Epithelial cell of esophagus (primary cell): ENCODE measurements at regions not wholly inside any gene's neighbourhood (a gene's known extent, or its start where the extent isn't known, plus 50 kb on each side); places are given as distances from the start of the nearest gene placed in this dataset.

Source experiments
- DNase-seq: peaks from one replicate; pipeline ENCODE4 v3.0.0; 2010; ENCODE audit warnings: low read depth
- H3K4me3 ChIP-seq: 2 replicates; pipeline ENCODE4 v1.5.1; 2011; ENCODE audit warnings: mild to moderate bottlenecking, low read length, control low read depth
- TF ChIP-seq, protein P1 (sequence below): IDR thresholded peaks from 2 replicates; pipeline ENCODE4 v1.5.1; 2011; ENCODE audit warnings: low read depth, mild to moderate bottlenecking, low read length, control low read depth, inconsistent platforms; ENCODE audit not compliant: insufficient read depth; ENCODE audit errors: missing control alignments

DNA sequence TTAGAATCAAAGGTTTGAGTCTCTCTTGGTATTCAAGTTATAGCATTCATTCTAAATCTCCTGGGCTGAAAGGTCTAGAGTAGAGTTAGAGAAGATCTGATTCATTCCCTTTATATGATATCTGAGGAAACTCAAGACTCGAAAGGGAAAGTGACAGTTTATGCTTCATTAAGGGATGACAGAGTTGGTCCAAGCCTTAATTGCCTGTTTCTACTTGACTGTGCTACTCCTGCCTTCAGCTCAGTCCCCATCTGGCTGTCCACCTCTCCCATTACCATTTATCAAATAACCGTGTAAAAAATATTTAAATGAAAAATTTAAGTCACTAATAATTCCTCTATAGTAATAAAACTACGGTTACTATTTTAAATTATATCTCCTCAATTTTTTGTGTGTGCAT lies 537.1 kb upstream of the MEX3C start:
- no peak for DNase-seq
- TF ChIP-seq, protein P1, sequence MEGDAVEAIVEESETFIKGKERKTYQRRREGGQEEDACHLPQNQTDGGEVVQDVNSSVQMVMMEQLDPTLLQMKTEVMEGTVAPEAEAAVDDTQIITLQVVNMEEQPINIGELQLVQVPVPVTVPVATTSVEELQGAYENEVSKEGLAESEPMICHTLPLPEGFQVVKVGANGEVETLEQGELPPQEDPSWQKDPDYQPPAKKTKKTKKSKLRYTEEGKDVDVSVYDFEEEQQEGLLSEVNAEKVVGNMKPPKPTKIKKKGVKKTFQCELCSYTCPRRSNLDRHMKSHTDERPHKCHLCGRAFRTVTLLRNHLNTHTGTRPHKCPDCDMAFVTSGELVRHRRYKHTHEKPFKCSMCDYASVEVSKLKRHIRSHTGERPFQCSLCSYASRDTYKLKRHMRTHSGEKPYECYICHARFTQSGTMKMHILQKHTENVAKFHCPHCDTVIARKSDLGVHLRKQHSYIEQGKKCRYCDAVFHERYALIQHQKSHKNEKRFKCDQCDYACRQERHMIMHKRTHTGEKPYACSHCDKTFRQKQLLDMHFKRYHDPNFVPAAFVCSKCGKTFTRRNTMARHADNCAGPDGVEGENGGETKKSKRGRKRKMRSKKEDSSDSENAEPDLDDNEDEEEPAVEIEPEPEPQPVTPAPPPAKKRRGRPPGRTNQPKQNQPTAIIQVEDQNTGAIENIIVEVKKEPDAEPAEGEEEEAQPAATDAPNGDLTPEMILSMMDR = no peak
- H3K4me3 ChIP-seq = no peak overlapping the region

DNA sequence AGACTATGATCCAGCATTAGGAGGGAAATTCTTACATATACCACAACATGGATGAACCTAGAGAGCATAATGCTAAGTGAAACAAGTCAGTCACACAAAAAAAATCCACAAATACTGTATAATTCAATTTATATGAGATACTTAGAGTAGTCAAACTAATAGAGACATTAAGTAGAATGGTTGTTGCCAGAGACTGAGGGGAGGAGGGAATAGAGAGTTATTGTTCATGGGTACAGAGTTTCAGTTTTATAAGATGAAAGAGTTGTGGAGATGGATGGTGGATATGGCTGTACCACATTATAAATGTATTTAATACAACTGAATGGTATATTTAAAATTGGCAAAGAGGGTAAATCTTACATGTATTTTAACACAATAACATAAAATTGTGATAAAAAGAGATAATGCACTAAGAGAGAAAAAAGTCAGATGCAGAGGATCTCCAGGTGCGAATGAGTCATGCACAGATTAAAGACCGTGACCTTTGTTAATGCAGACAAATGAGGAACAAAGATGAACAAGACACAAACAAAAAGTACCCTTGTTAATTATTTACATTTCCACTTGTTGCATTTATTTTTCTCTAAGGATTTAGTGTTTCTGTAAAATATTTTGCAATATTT lies 541.7 kb upstream of the MEX3C start:
- TF ChIP-seq, protein P1 = no peak
- no peak for DNase-seq
- H3K4me3 ChIP-seq = no peak overlapping the region

DNA sequence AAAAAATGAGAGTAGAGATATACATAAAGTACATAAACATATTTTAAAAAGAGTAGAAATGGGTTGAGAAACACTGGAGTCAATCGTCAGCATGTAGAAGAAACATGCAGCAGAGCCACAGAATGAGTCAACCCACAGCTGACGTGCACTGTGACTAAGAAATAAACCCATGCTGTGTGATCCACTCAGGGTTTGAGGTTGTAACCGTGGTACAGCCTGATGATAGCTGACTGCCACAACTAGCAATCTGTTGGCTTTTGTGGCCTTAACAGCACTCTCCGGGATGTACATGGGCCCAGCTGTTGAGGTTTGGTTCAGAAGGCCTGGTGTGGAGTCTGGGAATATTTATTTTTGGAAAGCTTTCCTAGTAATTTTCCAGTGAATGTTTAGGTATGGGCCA lies 554.4 kb upstream of the MEX3C start:
- peak; percentile 2 for DNase-seq
- no peak overlapping the region for H3K4me3 ChIP-seq
- TF ChIP-seq, protein P1 = no peak

DNA sequence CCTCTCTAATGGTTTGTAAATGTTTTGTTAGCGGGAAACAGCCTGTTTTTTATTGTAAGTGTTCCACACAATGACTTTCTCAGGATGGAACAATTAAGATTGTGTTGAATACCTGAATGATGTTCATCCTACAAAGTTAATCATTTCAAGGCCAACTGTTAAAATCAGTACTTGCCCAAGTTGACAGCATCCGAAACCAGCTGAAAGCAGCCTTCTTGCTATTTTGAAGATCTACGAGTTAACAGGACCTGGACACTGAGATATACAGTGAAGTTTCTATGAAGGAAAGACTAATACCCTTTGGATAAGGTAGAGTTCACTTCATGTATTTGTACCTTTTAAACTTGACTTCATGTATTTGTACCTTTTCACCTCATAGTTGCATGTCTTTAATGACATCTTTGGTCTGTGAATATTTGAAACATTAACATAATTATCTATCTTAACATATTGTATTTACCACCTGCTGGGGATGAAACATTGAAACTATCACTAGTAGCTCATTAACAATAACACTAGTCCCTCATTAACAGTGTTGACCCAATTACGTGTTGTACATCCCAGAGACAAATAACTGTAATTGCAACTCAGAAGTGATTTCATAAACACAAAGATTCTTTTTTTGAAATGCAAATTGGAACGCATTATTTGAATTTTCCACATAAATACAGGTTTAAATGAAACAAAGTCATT lies 556.0 kb upstream of the MEX3C start:
- H3K4me3 ChIP-seq = no peak overlapping the region
- TF ChIP-seq, protein P1 = no peak
- DNase-seq = no peak

DNA sequence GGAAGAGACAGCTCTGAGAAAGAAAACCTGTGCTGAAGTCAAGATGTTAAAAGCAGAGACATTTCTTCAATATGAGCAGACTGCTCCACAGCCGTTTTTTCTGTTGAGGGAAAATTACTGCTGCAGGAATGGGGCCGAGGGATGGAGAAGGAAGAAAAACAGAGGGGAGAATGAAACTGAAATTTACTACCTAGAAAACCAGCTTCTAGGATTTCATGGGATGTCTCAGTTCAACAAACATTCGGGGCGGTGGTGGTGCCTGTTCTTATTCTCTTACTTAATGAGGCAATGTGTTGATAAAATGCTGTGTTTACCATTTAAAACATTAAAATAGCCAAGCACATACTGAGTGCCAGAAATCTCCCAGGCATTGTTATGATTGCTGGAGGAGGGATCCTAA lies 557.1 kb upstream of the MEX3C start:
- no peak for DNase-seq
- TF ChIP-seq, protein P1 = no peak
- no peak overlapping the region for H3K4me3 ChIP-seq

DNA sequence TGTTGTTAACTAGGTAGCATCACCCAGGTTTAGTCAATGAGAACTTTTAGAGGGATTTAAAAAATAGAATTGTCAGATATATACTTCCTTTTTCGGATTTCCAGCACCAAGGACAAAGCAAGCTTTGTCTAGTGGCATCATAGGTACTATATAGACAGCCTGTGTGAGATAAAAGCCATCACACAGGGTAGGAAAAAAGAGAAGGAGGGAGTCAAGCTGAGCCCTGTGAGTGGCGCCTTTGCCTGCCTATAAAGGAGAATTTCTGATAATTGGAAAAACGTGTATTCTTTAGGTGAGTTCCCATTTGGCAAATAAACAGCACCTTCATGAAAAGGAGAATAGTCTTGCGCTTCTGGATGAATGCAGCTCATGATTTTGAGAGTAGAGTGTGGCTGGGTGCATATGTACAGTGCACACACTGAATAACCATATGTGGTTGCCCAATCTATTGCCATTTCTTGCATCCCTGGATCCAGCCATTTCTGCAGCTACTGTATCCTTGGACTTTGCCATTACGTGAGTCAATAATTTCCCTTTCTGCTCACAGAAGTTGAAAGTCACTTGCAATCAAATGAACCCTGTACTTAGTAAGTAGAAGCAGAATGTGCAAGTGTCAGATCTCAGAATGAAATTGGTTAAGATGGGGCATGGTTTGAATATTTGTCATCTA lies 559.9 kb upstream of the MEX3C start:
- TF ChIP-seq, protein P1 = no peak
- no peak for DNase-seq
- no peak overlapping the region for H3K4me3 ChIP-seq
